ENCODE measurements at regions not wholly inside any gene's neighbourhood (a gene's known extent, or its start where the extent isn't known, plus 50 kb on each side); places are given as distances from the start of the nearest gene placed in this dataset.

- no peak for TF ChIP-seq HOXC10 (CRISPR knock-in tag; IDR thresholded peaks at IDR 0.05)
- TF ChIP-seq CTCF (tag by site-specific recombination; IDR thresholded peaks at IDR 0.05), result no peak
- TF ChIP-seq ZBTB49 (tag by site-specific recombination; IDR thresholded peaks at IDR 0.05; ENCODE audit: low read depth), result no peak
- no peak for TF ChIP-seq MEIS1 (CRISPR knock-in tag; IDR thresholded peaks at IDR 0.05; ENCODE audit: borderline replicate concordance)
- no peak for TF ChIP-seq PRDM4 (tag by site-specific recombination; IDR thresholded peaks at IDR 0.05)
- TF ChIP-seq ZNF560 (tag by site-specific recombination; IDR thresholded peaks at IDR 0.05; ENCODE audit: borderline replicate concordance), result no peak
- no peak for TF ChIP-seq ZNF529 (tag by site-specific recombination; IDR thresholded peaks at IDR 0.05; ENCODE audit: insufficient replicate concordance)
- TF ChIP-seq ZNF274 (IDR thresholded peaks at IDR 0.05; ENCODE audit: low read length), result no peak
- TF ChIP-seq ZNF274 (tag by site-specific recombination; IDR thresholded peaks at IDR 0.05; ENCODE audit: borderline replicate concordance), result no peak
- no peak for TF ChIP-seq ZNF335 (tag by site-specific recombination; conservative IDR thresholded peaks at IDR 0.05)
- no peak for TF ChIP-seq ZNF530 (tag by site-specific recombination; IDR thresholded peaks at IDR 0.05; ENCODE audit: low read depth)
- no peak for TF ChIP-seq ZBTB11 (tag by site-specific recombination; conservative IDR thresholded peaks at IDR 0.05; ENCODE audit: low read depth)
- no peak for TF ChIP-seq ZNF677 (tag by site-specific recombination; IDR thresholded peaks at IDR 0.05)
- no peak for TF ChIP-seq BCL6B (tag by site-specific recombination; IDR thresholded peaks at IDR 0.05)
Measured at GRCh38 chr14:43803076-43803689, 703.9 kb downstream of the FSCB start.

All from HEK293 (cell line).